ENCODE measurements at regions not wholly inside any gene's neighbourhood (a gene's known extent, or its start where the extent isn't known, plus 50 kb on each side); places are given as distances from the start of the nearest gene placed in this dataset.
A peak's percentile ranks its signal among the peaks of the same experiment; 100 is the strongest.

DNA sequence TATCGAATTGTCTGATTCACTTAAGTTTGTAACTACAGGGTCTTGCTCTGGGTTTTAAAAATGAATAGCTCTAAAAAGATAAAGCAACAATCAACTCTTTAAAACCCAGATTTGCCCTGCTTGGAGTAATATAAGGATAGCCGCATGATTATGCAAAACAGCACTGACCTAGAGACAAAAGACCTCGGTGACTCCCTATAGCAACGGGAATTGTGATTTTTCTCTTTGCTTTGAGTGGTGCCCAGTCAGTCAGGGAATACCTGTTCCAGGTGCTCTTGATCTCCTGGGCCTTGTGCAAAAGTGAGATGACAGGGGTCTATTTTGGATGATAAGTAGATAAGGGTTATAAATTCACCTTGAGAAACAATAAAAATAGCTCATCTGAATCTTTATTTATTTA, 336.3 kb upstream of the NOX3 start:
- no peaks in the 10 kb centered on the region for H3K27me3 ChIP-seq (ENCODE audit: control insufficient read depth, insufficient read depth, low read length)
- no peak for TF ChIP-seq CTCF (IDR thresholded peaks at IDR 0.05; ENCODE audit: insufficient read depth, low read length, severe bottlenecking)
- H3K4me3 ChIP-seq (ENCODE audit: low read depth, low read length) = no peak overlapping the region
- DNase-seq (ENCODE audit: low read depth) (no peak), FAIRE-seq (no peak)
- no peaks in the 10 kb centered on the region for H3K36me3 ChIP-seq (ENCODE audit: control insufficient read depth, insufficient read depth, low read length)

- DNase-seq (ENCODE audit: low read depth) (peak; percentile 39), FAIRE-seq (no peak)
- no peaks in the 10 kb centered on the region for H3K27me3 ChIP-seq (ENCODE audit: control insufficient read depth, insufficient read depth, low read length)
- TF ChIP-seq CTCF (IDR thresholded peaks at IDR 0.05; ENCODE audit: insufficient read depth, low read length, severe bottlenecking) = no peak
- no peak overlapping the region for H3K4me3 ChIP-seq (ENCODE audit: low read depth, low read length)
- H3K36me3 ChIP-seq (ENCODE audit: control insufficient read depth, insufficient read depth, low read length) = no peaks in the 10 kb centered on the region
Measured at GRCh38 chr6:155791186-155791585, 335.5 kb upstream of the NOX3 start.

- no peak for TF ChIP-seq CTCF (IDR thresholded peaks at IDR 0.05; ENCODE audit: insufficient read depth, low read length, severe bottlenecking)
Measured at GRCh38 chr6:155787168-155787567, 331.5 kb upstream of the NOX3 start.

GRCh38 chr6:155786528-155786927, 330.9 kb upstream of the NOX3 start:
- H3K36me3 ChIP-seq (ENCODE audit: control insufficient read depth, insufficient read depth, low read length) = no peaks in the 10 kb centered on the region
- H3K27me3 ChIP-seq (ENCODE audit: control insufficient read depth, insufficient read depth, low read length) = no peaks in the 10 kb centered on the region
- H3K4me3 ChIP-seq (ENCODE audit: low read depth, low read length) = no peak overlapping the region
- FAIRE-seq = no peak
- TF ChIP-seq CTCF (IDR thresholded peaks at IDR 0.05; ENCODE audit: insufficient read depth, low read length, severe bottlenecking) = no peak
- no peak for DNase-seq (ENCODE audit: low read depth)

More at GRCh38 chr6:155787168-155787567, 331.5 kb upstream of the NOX3 start:
- no peak for FAIRE-seq
- DNase-seq (ENCODE audit: low read depth) = no peak
- no peaks in the 10 kb centered on the region for H3K27me3 ChIP-seq (ENCODE audit: control insufficient read depth, insufficient read depth, low read length)
- no peak overlapping the region for H3K4me3 ChIP-seq (ENCODE audit: low read depth, low read length)
- H3K36me3 ChIP-seq (ENCODE audit: control insufficient read depth, insufficient read depth, low read length) = no peaks in the 10 kb centered on the region

DNA sequence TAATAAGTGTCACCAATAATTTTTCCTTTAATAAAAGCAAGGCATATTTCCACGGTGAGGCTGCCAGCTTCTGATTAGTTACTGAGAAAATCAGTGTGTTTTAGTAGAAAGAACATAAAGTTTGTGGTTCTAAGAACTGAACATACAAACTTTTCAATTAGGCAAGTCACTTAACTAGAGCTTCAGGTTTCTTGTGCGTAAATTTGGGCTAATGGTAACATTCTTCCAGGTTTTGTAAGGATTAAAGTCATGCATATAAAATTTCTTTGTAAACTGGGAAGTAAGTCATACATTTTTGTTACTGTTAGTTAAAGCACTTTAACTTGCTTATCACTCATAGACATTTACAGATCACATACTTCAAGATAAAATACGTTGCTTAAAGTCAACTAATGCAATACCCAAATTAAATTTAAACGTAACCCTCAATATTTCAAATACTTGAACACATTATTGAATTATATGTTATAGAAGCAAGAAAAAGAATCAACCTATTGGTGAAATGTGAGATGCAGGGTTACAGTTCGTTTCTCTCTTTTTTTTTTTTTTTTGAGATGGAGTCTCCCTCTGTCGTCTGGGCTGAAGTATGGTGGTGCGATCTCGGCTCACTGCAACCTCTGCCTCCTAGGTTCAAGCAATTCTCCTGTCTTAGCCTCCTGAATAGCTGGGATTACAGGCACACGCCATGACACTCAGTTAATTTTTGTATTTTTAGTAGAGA, 327.3 kb upstream of the NOX3 start:
- TF ChIP-seq CTCF (IDR thresholded peaks at IDR 0.05; ENCODE audit: insufficient read depth, low read length, severe bottlenecking) = no peak
- H3K36me3 ChIP-seq (ENCODE audit: control insufficient read depth, insufficient read depth, low read length) = no peaks in the 10 kb centered on the region
- H3K4me3 ChIP-seq (ENCODE audit: low read depth, low read length) = no peak overlapping the region
- DNase-seq (ENCODE audit: low read depth) = no peak
- no peak for FAIRE-seq
- no peaks in the 10 kb centered on the region for H3K27me3 ChIP-seq (ENCODE audit: control insufficient read depth, insufficient read depth, low read length)

DNA sequence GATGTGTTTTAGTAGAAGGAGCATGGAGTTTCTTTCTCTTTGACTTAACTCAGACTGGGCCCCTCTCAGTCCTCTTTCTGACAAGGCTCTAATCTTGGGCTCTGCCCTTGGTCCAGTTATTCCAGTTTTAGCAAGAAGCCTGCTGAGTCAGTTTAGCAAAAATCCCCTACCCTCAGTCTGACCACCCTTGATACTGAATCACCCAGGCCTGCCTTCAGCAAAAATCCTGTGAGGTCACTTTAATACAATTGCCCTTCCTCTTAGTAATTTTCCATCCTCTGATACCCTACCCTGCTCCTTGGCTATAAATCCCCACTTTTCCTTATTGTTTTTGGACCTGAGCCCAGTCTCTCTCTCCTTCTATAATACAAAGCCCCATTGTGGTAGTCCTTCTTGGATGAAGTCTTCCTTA, 326.7 kb upstream of the NOX3 start:
- Histone ChIP-seq H3K27me3 (ENCODE audit: control insufficient read depth, insufficient read depth, low read length) (no peaks in the 10 kb centered on the region), H3K36me3 (ENCODE audit: control insufficient read depth, insufficient read depth, low read length) (no peaks in the 10 kb centered on the region), H3K4me3 (ENCODE audit: low read depth, low read length) (no peak overlapping the region)
- TF ChIP-seq CTCF (IDR thresholded peaks at IDR 0.05; ENCODE audit: insufficient read depth, low read length, severe bottlenecking) = no peak
- FAIRE-seq (no peak), DNase-seq (ENCODE audit: low read depth) (peak; percentile 96)
